ENCODE measurements at regions not wholly inside any gene's neighbourhood (a gene's known extent, or its start where the extent isn't known, plus 50 kb on each side); places are given as distances from the start of the nearest gene placed in this dataset.
A peak's percentile ranks its signal among the peaks of the same experiment; 100 is the strongest.

DNA sequence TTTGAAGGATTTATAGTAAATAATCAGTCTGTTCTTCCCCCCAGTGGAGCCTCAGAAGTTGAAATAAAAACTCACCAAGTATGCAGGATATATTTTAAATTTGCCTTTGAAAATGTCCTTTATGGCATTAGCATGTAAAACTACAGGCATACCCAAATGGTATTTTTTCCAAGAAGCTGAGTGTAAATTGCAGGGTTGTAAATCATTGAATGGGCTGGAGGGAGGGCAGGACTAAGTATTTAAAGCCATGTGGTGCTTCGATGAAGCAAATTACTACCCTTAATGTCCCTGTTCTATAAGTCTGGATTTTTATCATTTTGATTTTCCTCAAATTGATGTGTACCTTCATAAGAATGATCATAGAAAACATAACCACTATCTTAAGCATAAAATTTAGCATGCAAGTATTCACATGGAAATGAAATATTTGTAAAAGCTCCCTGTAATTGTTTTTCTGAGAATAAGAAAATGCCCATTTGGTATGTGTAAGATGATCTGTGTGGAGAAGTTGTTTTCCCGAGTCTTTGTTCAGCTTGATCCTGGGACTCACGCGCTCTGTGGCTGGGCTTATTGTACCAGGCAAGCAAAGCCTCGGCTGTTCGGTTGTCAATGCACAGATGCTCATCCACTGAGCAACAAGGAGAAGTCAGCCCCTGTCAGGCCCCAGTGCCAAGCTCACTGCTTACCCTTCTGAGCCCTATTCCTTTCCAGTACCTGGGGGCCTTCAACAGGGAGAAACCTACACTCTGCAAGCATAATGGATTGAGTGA, 66.7 kb downstream of the CD164 start:
- no peak for FAIRE-seq
- DNase-seq (ENCODE audit: extremely low spot score, insufficient read length, low read depth): no peak

GRCh38 chr6:109314313-109314712, 68.0 kb downstream of the CD164 start:
- FAIRE-seq: no peak
- no peak for DNase-seq (ENCODE audit: extremely low spot score, insufficient read length, low read depth)

- FAIRE-seq (no peak), DNase-seq (ENCODE audit: extremely low spot score, insufficient read length, low read depth) (no peak)
Observed at GRCh38 chr6:109313139-109313538, 69.1 kb downstream of the CD164 start.

GRCh38 chr6:109311471-109311870, 70.8 kb downstream of the CD164 start:
- DNase-seq (ENCODE audit: extremely low spot score, insufficient read length, low read depth) (no peak), FAIRE-seq (no peak)

DNA sequence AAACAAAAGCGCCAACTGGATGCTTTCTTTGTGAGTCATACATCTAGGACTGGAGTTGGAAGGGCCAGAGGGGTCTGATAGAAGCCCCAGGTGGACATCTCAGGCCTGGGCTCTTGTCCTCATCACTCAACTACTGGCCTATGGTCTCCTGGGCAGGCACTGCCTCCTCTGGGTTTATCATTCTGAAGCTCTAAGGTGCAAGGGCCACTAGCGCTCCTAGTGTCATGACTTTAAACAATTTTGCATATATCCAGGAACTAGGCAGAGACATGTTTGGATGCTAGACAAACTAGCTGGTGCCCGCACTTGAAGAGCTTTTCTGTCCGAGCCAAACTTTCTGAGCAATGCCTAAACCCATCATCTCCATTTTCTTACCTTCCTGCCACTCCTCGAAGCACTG, 72.3 kb downstream of the CD164 start:
- no peak for FAIRE-seq
- DNase-seq (ENCODE audit: extremely low spot score, insufficient read length, low read depth): no peak

DNA sequence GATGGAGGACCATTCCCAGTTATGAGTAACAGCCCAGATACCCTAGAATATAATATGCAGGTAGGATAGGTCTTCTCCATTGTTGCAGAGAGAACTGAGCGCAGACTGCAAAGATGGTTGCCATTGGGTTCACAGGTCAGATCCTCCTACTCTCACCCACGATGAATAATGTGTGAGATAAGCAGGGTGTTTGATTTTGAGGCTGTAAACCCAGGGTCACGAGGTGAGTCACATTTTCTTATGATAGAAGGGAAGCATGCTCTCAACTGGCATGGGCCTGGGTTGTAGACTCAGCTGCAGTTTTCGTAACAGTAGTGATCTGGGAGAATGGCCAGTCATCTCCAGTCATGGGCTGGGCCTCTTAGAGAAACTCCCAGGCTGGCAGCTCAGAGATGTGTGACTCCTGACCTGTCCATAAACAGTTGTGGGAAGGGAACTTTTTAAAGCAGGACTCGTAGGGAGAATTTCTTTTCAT, 74.2 kb downstream of the CD164 start:
- FAIRE-seq (no peak), DNase-seq (ENCODE audit: extremely low spot score, insufficient read length, low read depth) (no peak)

DNA sequence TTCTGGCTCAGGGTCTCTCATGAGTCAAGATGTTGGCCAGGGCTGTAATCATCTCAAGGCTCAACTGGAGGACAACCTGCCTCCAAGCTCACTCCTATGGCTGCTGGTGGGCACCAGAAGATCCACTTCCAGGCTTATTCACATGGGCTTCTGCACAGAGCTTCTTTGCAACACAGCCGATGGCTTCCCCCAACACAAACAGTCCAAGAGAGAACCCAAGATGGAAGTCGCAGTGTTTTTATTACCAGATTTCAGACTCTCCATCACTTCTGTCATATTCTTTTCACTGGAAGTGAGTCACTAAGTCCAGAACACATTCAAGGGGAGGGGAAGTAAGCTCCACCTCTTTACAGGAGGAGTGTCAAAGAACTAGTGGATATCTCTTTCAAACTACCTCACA, 75.5 kb downstream of the CD164 start:
- no peak for FAIRE-seq
- no peak for DNase-seq (ENCODE audit: extremely low spot score, insufficient read length, low read depth)

- FAIRE-seq: no peak
- DNase-seq (ENCODE audit: extremely low spot score, insufficient read length, low read depth): no peak
Observed at GRCh38 chr6:109305028-109305427, 77.2 kb downstream of the CD164 start.

GRCh38 chr6:109304284-109305015, 77.8 kb downstream of the CD164 start:
- no peak for DNase-seq (ENCODE audit: extremely low spot score, insufficient read length, low read depth)
- FAIRE-seq: peak; percentile 55

GRCh38 chr6:109303640-109304283, 78.5 kb downstream of the CD164 start:
- DNase-seq (ENCODE audit: extremely low spot score, insufficient read length, low read depth) (no peak), FAIRE-seq (no peak)

DNA sequence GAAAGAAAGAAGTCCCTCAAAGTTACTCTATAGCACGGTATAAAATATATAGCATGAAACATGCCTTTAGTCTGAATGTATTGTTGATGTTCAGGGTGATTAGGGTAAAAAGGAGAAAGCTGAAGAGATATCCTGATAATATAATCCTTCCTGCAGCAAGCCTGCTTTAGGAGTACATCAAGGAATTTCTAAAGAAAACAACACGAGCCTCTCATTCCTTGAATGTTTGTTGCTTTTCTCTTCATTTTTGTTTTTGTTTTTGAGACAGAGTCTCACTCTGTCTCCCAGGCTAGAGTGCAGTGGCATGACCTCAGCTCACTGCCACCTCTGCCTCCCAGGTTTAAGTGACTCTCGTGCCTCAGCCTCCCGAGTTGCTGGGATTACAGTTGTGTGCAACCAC, 79.1 kb downstream of the CD164 start:
- DNase-seq (ENCODE audit: extremely low spot score, insufficient read length, low read depth) (no peak), FAIRE-seq (no peak)

- DNase-seq (ENCODE audit: extremely low spot score, insufficient read length, low read depth): no peak
- FAIRE-seq: no peak
Observed at GRCh38 chr6:109302176-109302575, 80.1 kb downstream of the CD164 start.

- DNase-seq (ENCODE audit: extremely low spot score, insufficient read length, low read depth): no peak
Observed at GRCh38 chr6:109301418-109301817, 80.8 kb downstream of the CD164 start.

GRCh38 chr6:109300874-109301273, 81.4 kb downstream of the CD164 start:
- no peak for DNase-seq (ENCODE audit: extremely low spot score, insufficient read length, low read depth)
- FAIRE-seq: no peak

More at GRCh38 chr6:109301418-109301817, 80.8 kb downstream of the CD164 start:
- FAIRE-seq: no peak

- FAIRE-seq (no peak), DNase-seq (ENCODE audit: extremely low spot score, insufficient read length, low read depth) (no peak)
Observed at GRCh38 chr6:109299776-109300564, 82.3 kb downstream of the CD164 start.

DNA sequence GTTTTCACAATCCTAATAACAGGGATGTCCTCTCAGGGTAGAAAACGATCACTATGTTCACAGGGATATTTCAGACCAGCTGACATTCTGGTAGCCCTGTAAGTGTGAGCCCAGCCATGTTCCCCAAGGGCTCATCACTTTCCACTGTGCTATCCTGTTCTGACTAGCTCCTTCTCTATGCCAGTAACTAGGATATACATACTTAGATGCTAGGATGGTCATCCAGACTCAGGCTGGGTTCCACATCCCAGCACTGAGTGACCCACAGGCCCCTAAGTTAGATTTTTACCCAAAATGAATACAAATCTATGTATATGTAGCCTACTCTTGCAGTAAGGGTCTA, 83.0 kb downstream of the CD164 start:
- no peak for FAIRE-seq
- no peak for DNase-seq (ENCODE audit: extremely low spot score, insufficient read length, low read depth)

GRCh38 chr6:109298605-109299264, 83.5 kb downstream of the CD164 start:
- DNase-seq (ENCODE audit: extremely low spot score, insufficient read length, low read depth): no peak
- no peak for FAIRE-seq

- DNase-seq (ENCODE audit: extremely low spot score, insufficient read length, low read depth) (no peak), FAIRE-seq (no peak)
Observed at GRCh38 chr6:109297406-109298110, 84.7 kb downstream of the CD164 start.

- DNase-seq (ENCODE audit: extremely low spot score, insufficient read length, low read depth) (no peak), FAIRE-seq (no peak)
Observed at GRCh38 chr6:109296971-109297372, 85.3 kb downstream of the CD164 start.

Data from GM18507 (cell line).